SK-N-MC (cell line): ENCODE measurements at regions not wholly inside any gene's neighbourhood (a gene's known extent, or its start where the extent isn't known, plus 50 kb on each side); places are given as distances from the start of the nearest gene placed in this dataset.

Source experiments
- EZH2 ChIP-seq: fragments of 200-600 bp; sonication (generic); IDR thresholded peaks from one replicate; pipeline ENCODE4 v1.6.1; 2017; ENCODE audit warnings: antibody characterized with exemption
- FOXP2 ChIP-seq: optimal IDR thresholded peaks from 2 replicates; pipeline ENCODE3; 2011; ENCODE audit warnings: mild to moderate bottlenecking, moderate library complexity; ENCODE audit not compliant: insufficient read depth; ENCODE audit errors: extremely low read length, control extremely low read depth
- POLR2AphosphoS5 ChIP-seq: IDR thresholded peaks from 2 replicates; pipeline ENCODE4 v1.6.1; 2012; ENCODE audit warnings: mild to moderate bottlenecking, low read depth, low read length, borderline replicate concordance

DNA sequence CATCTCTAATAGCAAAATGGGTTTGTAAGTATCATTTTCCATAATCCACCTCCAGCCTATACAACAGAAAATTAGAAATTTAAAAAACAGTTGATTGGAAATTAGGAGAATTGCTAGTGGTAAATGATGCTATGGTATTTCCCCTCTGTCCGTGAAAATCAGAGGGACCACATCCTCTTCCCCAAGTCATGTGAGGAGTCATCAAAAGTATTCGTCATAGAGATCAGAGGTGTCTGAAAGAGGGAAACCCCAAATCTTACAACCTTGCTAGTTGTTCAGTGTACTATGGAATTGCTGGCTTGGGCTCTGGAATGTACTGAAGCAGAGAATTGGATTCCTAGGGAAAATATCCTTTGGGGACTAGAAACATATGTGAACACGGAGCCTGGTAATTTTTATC lies 241.4 kb upstream of the ARHGAP24 start:
- no peak for TF ChIP-seq EZH2
- TF ChIP-seq POLR2AphosphoS5: no peak
- TF ChIP-seq FOXP2: no peak
